ENCODE measurements at regions not wholly inside any gene's neighbourhood (a gene's known extent, or its start where the extent isn't known, plus 50 kb on each side); places are given as distances from the start of the nearest gene placed in this dataset.

- Histone ChIP-seq H3K4me3 (ENCODE audit: low read depth, low read length, poor library complexity, severe bottlenecking) (no peak overlapping the region), H3K27me3 (replicated peaks; ENCODE audit: insufficient read depth, low read depth, low read length, poor library complexity) (no peaks in the 10 kb centered on the region), H3K4me1 (ENCODE audit: insufficient read depth, low read length, poor library complexity, severe bottlenecking) (no peaks in the 10 kb centered on the region), H3K36me3 (ENCODE audit: insufficient read depth, low read length, poor library complexity, severe bottlenecking) (no peaks in the 10 kb centered on the region), H3K27ac (ENCODE audit: low read depth, low read length, poor library complexity, severe bottlenecking) (no peak overlapping the region), H3K9me3 (ENCODE audit: low read depth, low read length, poor library complexity, severe bottlenecking) (no peaks in the 10 kb centered on the region)
- TF ChIP-seq CTCF (conservative IDR thresholded peaks at IDR 0.05; ENCODE audit: low read depth, low read length): no peak
- TF ChIP-seq EZH2 (IDR thresholded peaks at IDR 0.05; ENCODE audit: borderline replicate concordance, low read depth, low read length, poor library complexity, severe bottlenecking): no peak
- intact Hi-C loops (cut with micrococcal nuclease; ENCODE audit: unreplicated experiment): no loop called here
- ChIA-PET POLR2A (ENCODE audit: low non-redundant PET) (no interaction called here), CTCF (no interaction called here)
- no TSS peak for BruUV-seq (replicated peaks)
- DNase-seq (ENCODE audit: low spot score): no peak
Measured at GRCh38 chr11:70633610-70634009, 235.3 kb downstream of the CTTN start.

DNA sequence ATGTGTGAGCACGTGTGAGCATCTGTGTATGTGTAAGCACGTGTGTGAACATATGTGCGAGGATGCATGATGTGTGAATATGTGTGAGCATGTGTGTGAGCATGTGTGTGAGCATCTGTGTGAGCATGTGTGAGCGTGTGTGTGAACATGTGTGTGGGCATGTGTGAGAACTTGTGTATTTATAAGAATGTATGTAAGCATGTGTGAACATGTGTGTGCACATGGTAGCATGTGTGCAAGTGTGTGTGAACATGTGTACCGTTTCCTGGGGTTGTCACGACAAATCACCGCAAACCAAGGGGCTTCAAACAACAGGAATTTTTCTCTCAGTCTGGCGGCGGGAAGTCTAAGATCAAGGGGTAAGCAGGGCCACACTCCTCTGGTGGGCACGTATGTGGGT lies 238.3 kb downstream of the CTTN start:
- no peak overlapping the region for H3K27ac ChIP-seq (ENCODE audit: low read depth, low read length, poor library complexity, severe bottlenecking)
- no peaks in the 10 kb centered on the region for H3K4me1 ChIP-seq (ENCODE audit: insufficient read depth, low read length, poor library complexity, severe bottlenecking)
- BruUV-seq (replicated peaks): no TSS peak
- H3K27me3 ChIP-seq (replicated peaks; ENCODE audit: insufficient read depth, low read depth, low read length, poor library complexity): peaks cover under 1% of the 10 kb centered on the region
- intact Hi-C loops (cut with micrococcal nuclease; ENCODE audit: unreplicated experiment): no loop called here
- H3K4me3 ChIP-seq (ENCODE audit: low read depth, low read length, poor library complexity, severe bottlenecking): no peak overlapping the region
- H3K9me3 ChIP-seq (ENCODE audit: low read depth, low read length, poor library complexity, severe bottlenecking): no peaks in the 10 kb centered on the region
- H3K36me3 ChIP-seq (ENCODE audit: insufficient read depth, low read length, poor library complexity, severe bottlenecking): no peaks in the 10 kb centered on the region
- TF ChIP-seq EZH2 (IDR thresholded peaks at IDR 0.05; ENCODE audit: borderline replicate concordance, low read depth, low read length, poor library complexity, severe bottlenecking) (no peak), CTCF (conservative IDR thresholded peaks at IDR 0.05; ENCODE audit: low read depth, low read length) (no peak)
- ChIA-PET CTCF (no interaction called here), POLR2A (ENCODE audit: low non-redundant PET) (no interaction called here)
- no peak for DNase-seq (ENCODE audit: low spot score)

- ChIA-PET POLR2A (ENCODE audit: low non-redundant PET) (no interaction called here), CTCF (no interaction called here)
- no peak overlapping the region for H3K4me3 ChIP-seq (ENCODE audit: low read depth, low read length, poor library complexity, severe bottlenecking)
- BruUV-seq (replicated peaks): no TSS peak
- TF ChIP-seq EZH2 (IDR thresholded peaks at IDR 0.05; ENCODE audit: borderline replicate concordance, low read depth, low read length, poor library complexity, severe bottlenecking): no peak
- no peak for TF ChIP-seq CTCF (conservative IDR thresholded peaks at IDR 0.05; ENCODE audit: low read depth, low read length)
- H3K9me3 ChIP-seq (ENCODE audit: low read depth, low read length, poor library complexity, severe bottlenecking): no peaks in the 10 kb centered on the region
- no peak for DNase-seq (ENCODE audit: low spot score)
- intact Hi-C loops (cut with micrococcal nuclease; ENCODE audit: unreplicated experiment): no loop called here
- H3K36me3 ChIP-seq (ENCODE audit: insufficient read depth, low read length, poor library complexity, severe bottlenecking): no peaks in the 10 kb centered on the region
- no peaks in the 10 kb centered on the region for H3K4me1 ChIP-seq (ENCODE audit: insufficient read depth, low read length, poor library complexity, severe bottlenecking)
- no peak overlapping the region for H3K27ac ChIP-seq (ENCODE audit: low read depth, low read length, poor library complexity, severe bottlenecking)
- peaks cover 5% of the 10 kb centered on the region for H3K27me3 ChIP-seq (replicated peaks; ENCODE audit: insufficient read depth, low read depth, low read length, poor library complexity)
Measured at GRCh38 chr11:70637186-70637800, 239.0 kb downstream of the CTTN start.

All from A673 (cell line).